ENCODE measurements at regions not wholly inside any gene's neighbourhood (a gene's known extent, or its start where the extent isn't known, plus 50 kb on each side); places are given as distances from the start of the nearest gene placed in this dataset.

DNA sequence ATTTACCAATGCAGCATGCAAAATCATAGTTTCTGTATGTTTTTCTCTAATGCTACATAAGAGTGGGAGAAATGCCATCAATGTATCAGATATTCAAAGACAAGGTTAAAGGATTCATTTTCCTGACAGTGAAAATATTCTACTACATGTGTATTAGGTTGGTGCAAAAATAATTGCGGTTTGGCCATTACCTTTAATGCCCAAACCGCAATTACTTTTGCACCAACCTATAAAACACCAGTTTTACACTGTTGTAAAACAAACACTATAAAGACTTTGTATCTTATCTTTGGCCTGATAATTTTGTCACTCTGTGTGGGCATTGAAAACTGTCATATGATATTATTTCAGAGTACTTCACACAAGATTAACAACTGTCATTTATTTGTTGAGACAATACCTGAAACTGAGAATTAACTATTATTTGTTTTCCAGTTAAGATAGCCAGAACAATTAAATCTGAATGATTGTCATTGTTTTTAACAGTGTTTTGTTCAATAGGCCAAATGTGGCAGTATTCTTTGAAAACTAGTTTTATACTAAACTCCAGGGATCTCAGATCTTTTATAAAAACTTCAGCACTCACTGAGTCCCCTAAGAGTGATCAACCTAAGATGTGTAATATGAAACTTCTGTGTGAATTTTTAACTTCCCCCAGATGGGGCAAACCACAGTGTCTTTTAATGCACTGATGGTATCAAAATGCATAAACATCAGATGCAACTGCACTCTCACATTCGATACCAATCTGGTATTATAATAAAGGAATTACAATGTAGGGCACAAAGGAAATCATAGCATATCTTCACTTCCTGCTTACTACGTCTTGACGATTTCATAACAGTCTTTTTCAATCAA is 53.8 kb upstream of the FBN2 start:
- DNase-seq, result no peak

DNA sequence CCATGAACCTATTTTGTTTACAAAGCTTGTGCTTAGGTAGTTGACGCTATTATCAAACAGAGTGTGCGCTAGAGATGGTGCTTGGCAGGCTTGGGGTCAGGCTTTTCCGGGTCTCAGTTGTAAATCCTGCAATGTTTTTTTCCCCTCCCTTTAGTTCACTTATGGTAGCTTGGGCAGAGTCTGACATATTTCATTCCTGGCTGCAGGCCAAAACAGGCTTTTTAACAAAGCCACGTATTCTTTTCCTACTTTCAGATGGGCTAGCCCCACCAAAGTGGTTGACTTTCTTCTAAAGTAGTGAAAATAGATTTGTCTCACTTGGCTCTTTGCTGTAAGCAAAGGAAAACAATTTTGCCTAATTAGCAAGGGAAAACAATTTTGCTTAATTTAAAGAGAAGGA is 58.0 kb upstream of the FBN2 start:
- DNase-seq, result no peak

DNA sequence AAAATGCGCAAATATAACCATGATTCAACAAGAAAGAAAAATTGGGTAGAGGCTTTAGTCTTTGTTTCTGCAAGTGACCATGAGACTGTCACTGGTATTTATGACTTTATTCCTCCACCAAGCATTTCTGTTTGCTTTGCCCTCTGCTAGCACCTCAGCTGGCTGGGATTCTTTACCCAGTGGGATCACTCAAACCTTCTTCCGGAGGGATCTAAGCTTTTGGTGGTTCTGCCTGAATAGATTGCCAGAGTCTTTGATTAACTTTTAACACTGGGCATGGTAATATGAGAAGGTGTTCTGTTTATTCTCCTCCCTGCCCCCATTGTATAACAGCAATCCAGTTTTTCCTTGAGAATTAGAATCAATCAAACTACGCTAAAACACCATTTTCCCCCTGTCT is 59.1 kb upstream of the FBN2 start:
- no peak for DNase-seq

DNA sequence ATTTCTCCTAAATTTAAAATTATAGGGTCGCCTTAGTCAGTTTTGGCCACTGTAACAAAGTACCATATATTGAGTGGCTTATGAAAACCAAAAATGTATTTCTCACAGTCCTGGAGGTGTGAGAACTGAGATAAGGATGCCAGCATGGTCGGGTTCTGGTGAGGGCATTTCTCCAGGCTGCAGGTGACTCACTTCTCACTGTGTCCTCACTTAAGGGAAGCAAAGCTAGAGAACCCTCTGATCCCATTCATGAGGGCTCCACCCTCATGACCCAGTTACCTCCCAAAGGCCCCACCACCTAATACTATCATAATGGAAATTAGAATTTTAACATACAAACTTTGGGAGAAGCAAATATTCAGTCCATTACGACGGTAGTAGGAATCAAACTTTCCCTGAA is 75.1 kb upstream of the FBN2 start:
- no peak for DNase-seq

DNA sequence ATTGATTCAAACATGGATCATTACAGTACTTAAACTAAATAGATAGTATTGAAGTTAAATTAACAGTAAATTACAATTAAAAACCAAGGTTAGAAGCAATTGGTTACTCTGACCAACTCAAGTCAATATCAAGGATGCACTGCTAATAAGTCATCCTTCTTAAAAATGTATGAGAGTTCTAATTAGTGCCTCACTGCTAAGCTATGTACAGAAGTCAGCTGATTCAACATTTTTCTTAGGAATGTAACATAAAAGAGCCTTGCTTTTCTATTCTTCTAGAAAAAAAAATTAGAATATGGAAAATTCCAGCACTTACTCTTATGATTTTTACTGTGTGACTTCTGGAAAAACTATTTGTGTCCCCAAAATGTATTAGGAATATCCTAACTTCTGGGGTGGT is 75.7 kb upstream of the FBN2 start:
- no peak for DNase-seq

DNA sequence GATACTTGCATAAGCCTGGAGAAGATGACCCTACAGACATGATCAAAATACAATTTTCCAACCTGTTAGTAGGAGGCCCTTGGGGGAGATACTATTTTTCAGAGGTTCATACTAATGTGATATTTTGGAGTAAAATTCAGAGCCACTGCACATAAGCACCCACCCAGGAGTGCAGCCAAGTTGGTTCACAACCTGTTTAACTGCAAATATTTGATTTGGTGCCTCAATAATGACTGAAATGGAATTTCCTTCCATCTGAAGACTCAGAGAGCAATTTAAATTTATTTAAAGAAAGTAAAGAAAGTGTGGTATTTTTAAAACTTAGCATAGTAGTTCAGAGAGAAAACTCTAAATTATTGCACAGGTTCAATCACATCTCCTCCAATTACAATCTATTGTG is 77.5 kb upstream of the FBN2 start:
- DNase-seq, result no peak

DNA sequence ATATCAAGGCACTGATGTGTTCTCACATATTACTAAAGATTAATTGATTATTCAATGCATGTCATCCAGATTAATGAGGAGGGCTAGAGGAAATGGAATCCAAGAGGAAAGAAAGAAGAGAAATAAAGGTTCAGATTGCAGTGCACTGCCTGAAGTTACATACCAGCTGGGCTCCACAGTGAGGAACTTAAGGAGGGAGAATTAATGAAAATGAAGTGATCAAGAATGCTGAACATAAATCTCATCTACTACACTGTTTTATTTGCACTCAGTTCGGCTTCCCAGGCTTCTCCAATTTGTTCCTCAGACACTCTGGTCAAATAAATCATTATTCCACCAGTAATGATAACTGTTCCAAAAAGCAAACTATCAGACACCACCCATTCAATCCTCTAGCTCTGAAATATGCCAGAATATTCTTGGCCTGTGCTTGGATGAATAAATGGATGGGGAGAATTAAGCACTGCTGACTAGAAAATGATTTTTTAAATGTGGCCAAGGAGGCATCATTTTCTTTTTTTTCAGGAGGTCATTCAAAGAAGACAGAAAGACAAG is 88.6 kb upstream of the FBN2 start:
- no peak for DNase-seq

DNA sequence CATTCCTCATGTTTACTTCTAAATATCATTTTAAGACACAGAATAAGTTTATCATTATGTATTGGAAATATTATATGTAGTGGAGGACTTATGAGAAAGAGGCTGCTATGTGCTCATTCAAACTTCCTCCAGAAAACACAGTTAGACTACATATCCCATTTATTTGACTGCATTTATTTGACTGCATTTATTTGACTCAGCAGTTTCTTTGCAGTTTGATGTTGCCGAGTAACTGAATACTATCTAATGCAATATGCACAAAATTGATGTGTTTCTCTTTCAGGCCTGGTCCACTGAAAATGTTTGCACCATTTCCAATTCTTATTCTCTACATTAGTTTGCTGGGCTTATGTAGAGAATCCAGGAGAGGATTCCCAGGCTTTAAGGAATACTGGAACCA is 89.9 kb upstream of the FBN2 start:
- DNase-seq, result no peak

DNA sequence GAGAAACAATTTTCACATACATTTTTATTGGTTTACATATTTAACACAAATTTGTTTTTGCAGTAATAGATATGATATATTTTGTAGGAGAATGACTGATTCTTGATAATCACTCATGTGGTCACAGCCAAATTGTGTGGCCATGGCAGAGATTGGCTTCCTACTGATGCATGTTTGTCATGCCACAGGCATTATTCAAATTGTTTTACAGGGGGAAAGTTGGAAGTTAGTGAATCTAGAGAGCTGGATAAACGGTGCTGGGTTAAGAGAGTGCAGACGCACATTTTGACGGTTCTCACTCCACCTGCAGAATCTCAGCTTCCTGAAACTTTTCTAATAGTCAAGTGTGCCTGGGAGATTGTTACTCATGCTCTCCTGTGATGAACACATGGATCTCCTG is 91.1 kb upstream of the FBN2 start:
- no peak for DNase-seq

DNA sequence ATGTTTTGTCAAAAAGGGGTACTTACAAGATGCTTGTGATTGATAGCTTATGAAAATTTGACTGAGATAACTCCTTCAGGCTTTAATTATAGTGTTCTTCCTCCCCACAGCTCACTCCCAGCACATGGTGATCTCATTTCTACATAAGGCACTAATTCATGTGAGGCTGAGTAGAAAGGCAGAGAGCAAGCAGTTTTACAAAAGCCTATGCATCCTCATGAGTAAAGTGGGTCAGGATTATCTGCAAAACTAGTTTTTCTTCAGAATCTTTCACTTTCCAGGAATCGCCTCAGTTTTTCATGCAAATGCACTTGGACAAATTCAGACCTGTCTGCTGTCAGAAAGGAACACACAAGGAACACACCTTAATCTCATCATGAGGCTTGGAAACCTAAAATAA is 92.1 kb upstream of the FBN2 start:
- no peak for DNase-seq

DNA sequence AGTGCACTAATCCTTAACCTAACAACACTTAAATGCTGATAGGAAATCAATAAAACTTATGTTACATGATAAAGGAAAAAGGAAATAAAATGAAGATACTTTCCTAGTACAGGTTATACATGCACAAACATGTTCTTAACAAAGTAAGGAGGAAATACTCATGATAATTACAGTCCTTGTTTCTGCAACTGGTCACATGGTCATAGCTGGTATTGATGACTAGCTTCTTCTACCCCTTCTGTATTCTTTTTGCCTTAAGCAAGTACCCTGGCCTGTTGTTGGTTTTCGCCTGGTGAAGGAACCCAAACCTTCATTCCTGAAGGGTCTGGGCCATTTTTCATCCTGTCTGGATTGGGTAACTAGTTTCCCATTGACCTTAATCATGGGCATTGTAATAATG is 93.7 kb upstream of the FBN2 start:
- no peak for DNase-seq

DNA sequence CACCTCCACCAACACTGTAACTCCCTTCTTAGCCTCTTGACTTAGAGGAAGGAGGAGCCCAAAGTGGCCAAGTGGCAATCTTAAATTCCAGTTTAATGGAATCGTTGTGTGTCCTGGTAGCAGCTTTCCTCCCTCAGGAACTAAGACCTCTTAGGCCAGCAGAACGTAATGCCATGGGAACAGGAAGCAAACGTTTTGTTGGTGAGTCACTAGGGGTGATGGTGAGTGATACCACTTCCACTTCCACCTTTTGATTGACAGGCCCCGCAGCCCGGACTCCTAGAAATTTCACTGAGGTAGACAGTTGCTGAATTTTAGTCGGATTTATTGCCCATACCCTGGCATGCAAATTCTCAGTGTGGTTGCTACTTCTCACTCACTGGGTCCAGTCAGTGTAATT is 94.2 kb upstream of the FBN2 start:
- no peak for DNase-seq

DNA sequence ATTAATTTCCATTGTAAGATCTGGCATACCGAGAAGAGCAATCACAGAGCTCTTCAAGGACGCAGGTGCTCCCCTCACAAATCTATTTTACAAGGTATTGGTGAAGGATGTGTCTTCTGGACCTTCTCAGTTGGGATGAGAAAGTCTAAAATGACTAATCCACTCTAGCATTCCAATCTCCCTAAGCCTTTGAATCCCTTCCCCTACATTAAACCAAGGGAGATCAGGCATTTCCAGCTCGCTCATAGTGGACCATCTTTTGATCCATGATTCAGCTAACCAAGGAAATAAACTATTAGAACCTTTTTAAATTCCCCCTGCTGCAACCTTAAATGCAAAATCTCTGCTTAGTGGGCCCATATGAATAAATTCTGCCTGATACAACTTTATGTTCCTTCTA is 95.9 kb upstream of the FBN2 start:
- no peak for DNase-seq

DNA sequence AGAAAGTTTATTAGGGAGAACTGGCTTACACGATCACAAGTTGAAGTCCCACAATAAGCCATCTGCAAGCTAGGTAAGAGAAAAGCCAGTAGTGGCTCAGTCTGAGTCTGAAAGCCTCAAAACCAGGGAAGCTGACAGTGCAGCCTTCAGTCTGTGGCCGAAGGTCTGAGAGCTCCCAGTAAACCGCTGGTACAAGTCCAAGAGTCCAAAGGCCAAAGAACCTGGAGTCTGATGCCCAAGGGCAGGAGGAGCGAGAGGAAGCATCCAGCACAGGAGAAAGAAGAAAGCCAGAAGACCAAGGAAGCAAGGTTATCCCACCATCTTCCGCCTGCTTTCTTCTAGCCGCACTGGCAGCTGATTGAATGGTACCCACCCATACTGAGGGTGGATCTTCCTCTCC is 97.3 kb upstream of the FBN2 start:
- no peak for DNase-seq

DNA sequence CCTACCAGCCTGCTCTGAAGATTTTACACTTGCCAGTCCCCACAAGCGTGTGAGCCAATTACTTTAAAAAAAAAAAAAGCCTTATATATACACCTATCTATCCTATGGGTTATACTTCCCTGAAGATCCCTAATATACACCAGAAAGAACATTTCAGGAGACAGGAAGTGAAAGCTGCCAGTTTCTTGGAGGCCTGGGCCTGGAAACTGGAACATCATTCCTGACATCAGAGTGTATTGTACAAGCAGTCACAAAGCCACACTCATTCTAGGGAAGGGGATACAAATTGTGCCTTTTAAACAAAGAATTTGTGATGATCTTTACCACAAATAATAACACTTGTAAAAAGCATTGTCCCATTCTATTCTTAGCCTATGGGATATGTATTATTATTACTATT is 98.3 kb upstream of the FBN2 start:
- no peak for DNase-seq

DNA sequence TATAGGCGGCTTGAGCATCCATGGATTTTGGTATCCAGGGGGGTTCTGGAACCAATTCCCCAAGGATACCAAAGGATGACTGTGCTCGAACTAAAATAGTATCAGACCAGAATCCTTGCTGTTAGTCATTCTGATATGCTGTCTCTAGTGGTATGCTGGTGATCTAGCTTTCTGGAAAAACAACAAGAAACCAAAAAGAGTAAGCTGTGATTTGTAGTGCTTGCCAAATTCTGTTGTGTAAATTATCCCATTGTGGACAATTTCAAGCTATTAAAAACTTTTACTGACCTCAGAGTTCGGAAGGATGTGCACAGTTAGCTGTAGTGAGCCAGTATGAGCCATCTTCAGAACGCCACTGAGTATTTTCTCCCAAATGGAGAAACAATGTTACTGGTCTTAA is 99.0 kb upstream of the FBN2 start:
- no peak for DNase-seq

DNA sequence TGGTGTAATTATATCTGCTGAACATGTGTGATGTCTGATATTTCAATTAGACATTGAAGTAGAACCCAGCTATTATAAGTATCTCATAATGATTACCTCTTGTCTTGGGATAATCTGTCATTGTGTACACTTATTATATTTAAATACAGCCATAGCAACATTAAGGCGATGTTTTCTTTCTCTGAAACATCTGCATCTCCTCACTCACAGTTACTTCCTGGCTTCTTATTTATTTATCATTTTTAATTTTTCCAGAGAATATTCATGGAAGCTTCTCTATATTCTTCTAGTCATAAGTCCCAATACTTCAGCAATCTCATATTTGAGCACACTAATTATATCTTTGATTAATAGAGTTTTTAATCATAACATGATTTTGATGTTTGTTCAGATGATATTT is 103.8 kb upstream of the FBN2 start:
- no peak for DNase-seq

DNA sequence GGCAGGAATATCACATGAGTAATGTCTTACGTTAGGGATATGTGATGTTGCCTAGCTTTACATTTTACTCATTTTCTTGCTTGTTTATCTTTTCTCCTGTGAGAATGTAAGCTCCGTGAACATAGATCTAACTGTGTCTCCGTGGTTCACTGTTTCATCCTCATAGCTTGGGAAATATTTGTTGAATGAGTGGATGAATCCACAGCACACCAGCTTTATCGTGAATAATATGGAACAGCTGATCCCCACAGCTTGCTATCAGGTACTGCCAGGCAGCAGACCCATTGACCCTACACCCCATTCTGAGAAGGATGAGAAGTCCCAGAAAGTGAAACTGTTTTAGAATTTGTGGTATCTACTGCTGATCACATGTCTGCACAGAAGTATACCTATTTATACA is 106.8 kb upstream of the FBN2 start:
- no peak for DNase-seq

DNA sequence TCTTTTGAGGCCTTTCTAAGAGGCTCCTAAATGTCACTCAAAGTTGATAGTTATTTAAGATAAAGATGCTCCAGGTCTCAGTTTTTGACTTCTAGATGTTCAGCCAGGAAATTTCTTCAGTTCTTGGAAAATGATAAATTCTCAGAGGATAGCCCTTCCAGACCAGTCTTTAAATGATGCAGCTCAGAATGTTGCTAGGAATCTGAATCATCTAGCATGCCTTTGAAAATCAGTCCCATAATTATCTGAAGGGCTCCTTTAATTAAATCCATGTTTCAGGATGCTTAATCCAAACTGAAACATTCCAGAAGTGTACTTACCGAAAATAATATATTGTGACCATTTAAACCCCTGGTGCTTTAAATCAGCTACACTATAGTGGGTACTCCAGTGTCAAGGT is 107.5 kb upstream of the FBN2 start:
- DNase-seq, result no peak

DNA sequence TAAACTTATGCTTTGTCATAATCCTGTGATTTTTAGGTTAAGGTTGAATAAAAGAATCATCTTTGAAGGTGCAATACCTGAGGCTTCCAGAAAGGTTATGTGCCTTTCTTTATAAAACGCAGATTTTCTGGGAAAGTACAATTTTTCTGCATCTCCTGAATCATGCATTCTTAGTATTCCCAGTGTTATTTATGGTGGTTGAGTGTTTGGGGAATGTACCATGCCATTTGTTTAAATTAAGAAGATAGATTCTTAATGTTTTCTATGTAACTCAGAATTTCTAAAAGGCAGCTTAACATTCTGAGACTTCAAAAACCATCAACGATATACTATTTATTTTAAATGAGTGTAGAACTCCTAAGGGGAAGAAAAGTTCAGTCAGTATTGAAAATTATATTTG is 108.1 kb upstream of the FBN2 start:
- no peak for DNase-seq

DNA sequence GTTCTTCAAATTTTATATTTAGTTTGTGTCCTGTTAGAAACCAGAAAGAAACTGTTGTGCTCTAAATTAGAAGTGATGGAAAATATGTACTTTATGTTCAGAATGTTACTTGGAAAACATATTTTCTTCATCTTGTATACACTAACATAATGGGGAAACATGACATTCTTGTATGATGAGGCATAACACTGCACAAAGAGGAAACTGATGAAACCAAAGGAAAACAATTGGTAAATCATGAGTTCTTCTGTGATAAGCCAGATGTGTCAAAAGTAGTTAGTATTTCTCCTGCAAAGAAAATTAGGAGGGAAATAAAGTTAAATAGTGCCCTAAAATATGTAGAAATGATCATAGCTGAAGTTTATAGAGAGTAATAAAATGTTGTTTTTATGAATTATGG is 111.1 kb upstream of the FBN2 start:
- no peak for DNase-seq

DNA sequence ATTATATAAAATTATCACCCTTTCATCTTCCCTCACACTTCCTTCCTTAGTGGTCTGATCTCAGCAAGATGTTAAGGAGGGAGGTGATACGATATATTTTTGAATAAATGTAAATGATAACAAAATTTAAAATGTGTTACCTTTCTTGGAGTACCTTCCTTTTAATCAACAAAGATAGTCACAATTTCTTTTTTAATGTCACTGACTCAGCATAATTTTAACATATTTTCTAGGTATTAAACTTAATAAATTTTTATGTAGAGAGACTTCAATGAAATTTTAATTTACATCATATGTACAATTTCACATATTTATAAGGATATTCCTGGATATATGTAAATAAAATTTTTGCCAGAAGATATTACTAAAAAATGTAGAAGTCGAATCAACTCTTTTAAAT is 125.0 kb upstream of the FBN2 start:
- no peak for DNase-seq

DNA sequence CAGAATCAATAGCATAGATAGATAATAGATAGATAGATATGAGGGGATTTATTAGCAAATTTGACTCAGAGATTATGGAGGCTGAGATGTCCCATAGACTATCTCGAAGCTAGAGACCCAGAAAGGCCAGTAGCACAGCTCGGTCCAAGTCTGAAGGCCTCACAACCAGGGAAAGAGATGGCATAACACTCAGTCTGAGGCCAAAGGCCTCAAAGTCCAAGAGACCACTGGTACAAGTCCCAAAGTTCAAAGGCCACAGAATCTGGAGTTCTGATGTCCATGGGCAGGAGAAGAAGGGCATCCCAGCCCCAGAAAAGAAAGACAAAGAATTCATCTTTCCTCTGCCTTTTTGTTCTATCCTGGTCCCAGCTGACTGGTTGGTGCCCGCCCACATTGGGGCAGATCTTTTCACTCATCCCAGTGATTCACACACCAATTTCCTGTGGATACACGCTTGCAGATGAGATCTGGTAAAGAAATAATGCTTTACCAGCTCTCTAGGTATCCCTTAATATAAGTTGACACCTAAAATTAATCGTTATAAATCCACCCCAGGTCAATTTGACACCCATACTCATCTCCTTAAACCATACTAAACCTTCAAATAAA is 127.8 kb upstream of the FBN2 start:
- no peak for DNase-seq

DNA sequence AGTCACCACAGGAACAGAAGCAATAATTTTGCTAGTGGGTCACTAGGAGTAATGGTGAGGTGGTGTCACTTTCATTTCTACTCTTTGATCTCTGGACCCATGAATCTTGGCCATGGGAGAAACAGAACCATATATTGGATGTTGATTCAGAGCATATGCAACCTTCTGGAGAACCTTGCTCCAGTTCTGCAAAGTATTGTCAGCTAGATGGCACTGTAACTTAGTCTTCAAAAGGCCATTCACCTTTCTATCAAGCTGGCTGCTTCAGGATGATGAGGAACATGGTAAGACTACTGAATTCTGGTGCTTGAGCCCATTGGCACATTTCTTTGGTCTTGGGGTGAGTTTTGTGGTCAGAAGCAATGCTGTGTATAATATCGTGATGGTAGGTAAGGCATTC is 129.1 kb upstream of the FBN2 start:
- no peak for DNase-seq

DNA sequence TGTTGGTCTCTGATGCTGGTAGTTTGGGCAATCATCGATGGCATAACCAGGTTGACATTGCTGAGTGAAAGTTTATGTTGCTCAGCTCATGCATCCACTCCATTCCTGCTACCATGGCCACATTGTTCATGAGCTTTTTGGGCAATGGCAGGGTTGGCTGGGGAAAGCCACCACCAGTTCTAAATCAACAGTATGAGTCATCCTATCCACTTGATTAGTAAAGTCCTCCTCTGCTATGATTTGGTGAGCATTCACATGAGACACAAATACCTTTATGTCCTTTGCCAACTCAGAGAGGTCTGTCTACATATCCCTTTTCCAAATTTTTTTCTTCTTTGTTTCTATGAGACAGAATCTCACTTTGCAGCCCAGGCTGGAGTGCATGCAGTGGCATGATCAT is 129.7 kb upstream of the FBN2 start:
- DNase-seq, result no peak

All from activated T-cell treated with anti-CD3 and anti-CD28 coated beads, Interleukin-2, amount 50 U/mL, for 48 hours (primary cell).